ENCODE measurements at regions not wholly inside any gene's neighbourhood (a gene's known extent, or its start where the extent isn't known, plus 50 kb on each side); places are given as distances from the start of the nearest gene placed in this dataset.

- no peak for TF ChIP-seq POLR2A (IDR thresholded peaks at IDR 0.05; ENCODE audit: low read length)
- no peak for TF ChIP-seq GATA1 (IDR thresholded peaks at IDR 0.05; ENCODE audit: low read depth, low read length)
Observed at GRCh38 chr9:16307626-16308195, 562.8 kb downstream of the BNC2 start.
